ENCODE measurements at regions not wholly inside any gene's neighbourhood (a gene's known extent, or its start where the extent isn't known, plus 50 kb on each side); places are given as distances from the start of the nearest gene placed in this dataset.
A peak's percentile ranks its signal among the peaks of the same experiment; 100 is the strongest.
"Not testable (repeated sequence)": the region's sequence is repeated elsewhere in the genome, so short reads cannot be mapped to it uniquely, and the experiment has no call there.

GRCh38 chr18:42296192-42296591, 341.2 kb downstream of the PIK3C3 start:
- intact Hi-C loops (cut with DNase I, micrococcal nuclease): loop anchor here in 1 of 2 donors (10.0 kb wide), 1 partner anchor 979 kb away; the partner anchor contains the start of gene SYT4
- no peak for ATAC-seq
- no peak for DNase-seq

- DNase-seq: no peak
- intact Hi-C loops (cut with DNase I, micrococcal nuclease): loop anchor here in 1 of 2 donors (10.0 kb wide), 1 partner anchor 978 kb away; the partner anchor contains the start of gene SYT4
- ATAC-seq: no peak
Observed at GRCh38 chr18:42296723-42297122, 341.7 kb downstream of the PIK3C3 start.

GRCh38 chr18:42298759-42299675, 344.0 kb downstream of the PIK3C3 start:
- DNase-seq (peak; percentile 33 to 67), ATAC-seq (peak; percentile 76)
- intact Hi-C loops (cut with DNase I, micrococcal nuclease): loop anchor here in 1 of 2 donors (10.0 kb wide), 1 partner anchor 976 kb away; the partner anchor contains the start of gene SYT4

- DNase-seq: no peak
- ATAC-seq: no peak
- intact Hi-C loops (cut with DNase I, micrococcal nuclease): no loop called here
Observed at GRCh38 chr18:42305869-42306593, 351.0 kb downstream of the PIK3C3 start.

- DNase-seq (no peak), ATAC-seq (no peak)
- intact Hi-C loops (cut with DNase I, micrococcal nuclease): no loop called here
Observed at GRCh38 chr18:42306594-42306980, 351.6 kb downstream of the PIK3C3 start.

GRCh38 chr18:42310956-42311355, 355.9 kb downstream of the PIK3C3 start:
- ATAC-seq (no peak), DNase-seq (no peak)
- intact Hi-C loops (cut with DNase I, micrococcal nuclease): no loop called here

- intact Hi-C loops (cut with DNase I, micrococcal nuclease): no loop called here
- DNase-seq (no peak), ATAC-seq (no peak)
Observed at GRCh38 chr18:42326752-42327151, 371.7 kb downstream of the PIK3C3 start.

- intact Hi-C loops (cut with DNase I, micrococcal nuclease): no loop called here
- no peak for ATAC-seq
- DNase-seq: no peak
Observed at GRCh38 chr18:42328931-42329330, 373.9 kb downstream of the PIK3C3 start.

GRCh38 chr18:42330296-42330695, 375.3 kb downstream of the PIK3C3 start:
- ATAC-seq: no peak
- intact Hi-C loops (cut with DNase I, micrococcal nuclease): no loop called here

GRCh38 chr18:42333558-42333957, 378.5 kb downstream of the PIK3C3 start:
- ATAC-seq (no peak), DNase-seq (no peak)
- intact Hi-C loops (cut with DNase I, micrococcal nuclease): no loop called here

More at GRCh38 chr18:42330296-42330695, 375.3 kb downstream of the PIK3C3 start:
- no peak for DNase-seq

- no peak for ATAC-seq
- intact Hi-C loops (cut with DNase I, micrococcal nuclease): no loop called here
- no peak for DNase-seq
Observed at GRCh38 chr18:42334931-42335330, 379.9 kb downstream of the PIK3C3 start.

GRCh38 chr18:42336139-42336538, 381.1 kb downstream of the PIK3C3 start:
- intact Hi-C loops (cut with DNase I, micrococcal nuclease): no loop called here
- no peak for DNase-seq
- ATAC-seq: no peak

GRCh38 chr18:42337337-42337736, 382.3 kb downstream of the PIK3C3 start:
- intact Hi-C loops (cut with DNase I, micrococcal nuclease); DNase-seq; ATAC-seq: not testable (repeated sequence)

- intact Hi-C loops (cut with DNase I, micrococcal nuclease): no loop called here
- DNase-seq (no peak), ATAC-seq (no peak)
Observed at GRCh38 chr18:42338683-42339082, 383.6 kb downstream of the PIK3C3 start.

- DNase-seq (no peak), ATAC-seq (no peak)
- intact Hi-C loops (cut with DNase I, micrococcal nuclease): no loop called here
Observed at GRCh38 chr18:42339372-42339771, 384.3 kb downstream of the PIK3C3 start.

- DNase-seq: no peak
- ATAC-seq: no peak
- intact Hi-C loops (cut with DNase I, micrococcal nuclease): no loop called here
Observed at GRCh38 chr18:42340423-42341009, 385.5 kb downstream of the PIK3C3 start.

- intact Hi-C loops (cut with DNase I, micrococcal nuclease): no loop called here
- ATAC-seq: no peak
Observed at GRCh38 chr18:42341423-42341822, 386.4 kb downstream of the PIK3C3 start.

GRCh38 chr18:42348722-42349121, 393.7 kb downstream of the PIK3C3 start:
- DNase-seq: no peak
- no peak for ATAC-seq
- intact Hi-C loops (cut with DNase I, micrococcal nuclease): no loop called here

More at GRCh38 chr18:42341423-42341822, 386.4 kb downstream of the PIK3C3 start:
- no peak for DNase-seq

- DNase-seq (no peak), ATAC-seq (no peak)
- intact Hi-C loops (cut with DNase I, micrococcal nuclease): no loop called here
Observed at GRCh38 chr18:42351455-42351854, 396.4 kb downstream of the PIK3C3 start.
